ENCODE measurements at regions not wholly inside any gene's neighbourhood (a gene's known extent, or its start where the extent isn't known, plus 50 kb on each side); places are given as distances from the start of the nearest gene placed in this dataset.

DNA sequence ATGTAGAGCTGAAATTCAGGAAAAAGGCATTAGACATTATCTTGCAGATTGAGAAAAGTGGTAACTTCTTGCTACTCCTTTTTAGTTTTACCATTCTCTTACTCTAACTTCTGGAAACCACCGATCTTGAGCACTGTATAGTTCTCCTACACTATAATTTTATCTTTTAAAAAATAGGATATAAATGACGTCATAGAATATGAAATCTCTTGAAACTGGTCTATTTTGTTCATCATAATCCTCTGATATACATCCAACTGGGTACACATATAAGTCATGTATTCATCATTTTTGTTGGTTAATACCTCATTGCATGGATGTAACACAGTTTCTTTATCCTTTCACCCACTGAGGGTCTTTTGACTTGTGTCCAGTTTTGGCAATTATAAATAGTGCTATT is 629.9 kb upstream of the PRR20A start:
- TF ChIP-seq, protein P1, sequence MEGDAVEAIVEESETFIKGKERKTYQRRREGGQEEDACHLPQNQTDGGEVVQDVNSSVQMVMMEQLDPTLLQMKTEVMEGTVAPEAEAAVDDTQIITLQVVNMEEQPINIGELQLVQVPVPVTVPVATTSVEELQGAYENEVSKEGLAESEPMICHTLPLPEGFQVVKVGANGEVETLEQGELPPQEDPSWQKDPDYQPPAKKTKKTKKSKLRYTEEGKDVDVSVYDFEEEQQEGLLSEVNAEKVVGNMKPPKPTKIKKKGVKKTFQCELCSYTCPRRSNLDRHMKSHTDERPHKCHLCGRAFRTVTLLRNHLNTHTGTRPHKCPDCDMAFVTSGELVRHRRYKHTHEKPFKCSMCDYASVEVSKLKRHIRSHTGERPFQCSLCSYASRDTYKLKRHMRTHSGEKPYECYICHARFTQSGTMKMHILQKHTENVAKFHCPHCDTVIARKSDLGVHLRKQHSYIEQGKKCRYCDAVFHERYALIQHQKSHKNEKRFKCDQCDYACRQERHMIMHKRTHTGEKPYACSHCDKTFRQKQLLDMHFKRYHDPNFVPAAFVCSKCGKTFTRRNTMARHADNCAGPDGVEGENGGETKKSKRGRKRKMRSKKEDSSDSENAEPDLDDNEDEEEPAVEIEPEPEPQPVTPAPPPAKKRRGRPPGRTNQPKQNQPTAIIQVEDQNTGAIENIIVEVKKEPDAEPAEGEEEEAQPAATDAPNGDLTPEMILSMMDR (IDR thresholded peaks at IDR 0.05) = no peak
- TF ChIP-seq POLR2A (IDR thresholded peaks at IDR 0.05) = no peak

Measured in heart left ventricle (tissue), 13 donors.